IMR-90 (cell line): ENCODE measurements at regions not wholly inside any gene's neighbourhood (a gene's known extent, or its start where the extent isn't known, plus 50 kb on each side); places are given as distances from the start of the nearest gene placed in this dataset.

Source experiments
- BHLHE40 ChIP-seq: fragments of 150-350 bp; IDR thresholded peaks from 2 replicates; pipeline ENCODE4 v1.6.1; 2016; ENCODE audit warnings: mild to moderate bottlenecking, low read depth, low read length
- CEBPB ChIP-seq: IDR thresholded peaks from 2 replicates; pipeline ENCODE4 v1.6.1; 2012; ENCODE audit warnings: low read depth, low read length, improper control_type of control experiment
- MAFK ChIP-seq: IDR thresholded peaks from 2 replicates; pipeline ENCODE4 v1.6.1; 2012; ENCODE audit warnings: low read depth, low read length, improper control_type of control experiment
- POLR2A ChIP-seq: IDR thresholded peaks from 2 replicates; pipeline ENCODE4 v1.6.1; 2012; ENCODE audit warnings: mild to moderate bottlenecking, low read depth, low read length
- RCOR1 ChIP-seq: IDR thresholded peaks from 2 replicates; pipeline ENCODE4 v1.6.1; 2012; ENCODE audit warnings: mild to moderate bottlenecking, low read length, improper control_type of control experiment; ENCODE audit not compliant: insufficient replicate concordance
- RFX5 ChIP-seq: IDR thresholded peaks from 2 replicates; pipeline ENCODE4 v1.8.0; 2012; ENCODE audit warnings: low read depth, mild to moderate bottlenecking, low read length, moderate library complexity
- SMC3 ChIP-seq: fragments of 150-350 bp; IDR thresholded peaks from 2 replicates; pipeline ENCODE4 v1.6.1; 2016; ENCODE audit warnings: low read depth, mild to moderate bottlenecking, antibody characterized with exemption, low read length, moderate library complexity
- USF2 ChIP-seq: fragments of 150-350 bp; IDR thresholded peaks from 2 replicates; pipeline ENCODE4 v1.6.1; 2017; ENCODE audit warnings: mild to moderate bottlenecking, antibody characterized with exemption, low read length, low read depth
- TF ChIP-seq, protein P1 (sequence below): conservative IDR thresholded peaks from 2 replicates; pipeline ENCODE4 v1.5.1; 2012; ENCODE audit warnings: mild to moderate bottlenecking, low read depth, low read length, improper control_type of control experiment

DNA sequence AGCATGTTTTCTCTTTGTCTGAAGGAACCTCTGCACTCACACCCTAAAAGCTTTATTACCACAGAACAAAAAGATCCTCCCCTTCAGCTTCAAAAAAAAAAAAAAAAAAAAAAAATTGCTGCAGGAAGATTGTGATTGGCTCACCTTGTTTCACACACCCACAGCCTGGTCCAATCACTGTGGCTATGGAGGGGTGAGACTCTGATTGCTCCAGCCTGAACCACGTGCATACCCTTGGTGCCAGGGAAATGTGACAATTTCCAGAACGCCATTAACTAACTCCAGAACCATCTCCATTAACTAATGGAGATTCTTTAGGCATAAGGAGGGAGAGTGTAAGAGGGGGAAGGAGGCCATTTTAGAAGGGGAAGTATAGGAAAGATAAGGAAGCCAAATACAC is 106.5 kb upstream of the CRBN start:
- TF ChIP-seq USF2 (no peak), RFX5 (no peak), POLR2A (no peak), RCOR1 (no peak), SMC3 (no peak), MAFK (no peak), BHLHE40 (no peak), CEBPB (no peak)
- TF ChIP-seq, protein P1, sequence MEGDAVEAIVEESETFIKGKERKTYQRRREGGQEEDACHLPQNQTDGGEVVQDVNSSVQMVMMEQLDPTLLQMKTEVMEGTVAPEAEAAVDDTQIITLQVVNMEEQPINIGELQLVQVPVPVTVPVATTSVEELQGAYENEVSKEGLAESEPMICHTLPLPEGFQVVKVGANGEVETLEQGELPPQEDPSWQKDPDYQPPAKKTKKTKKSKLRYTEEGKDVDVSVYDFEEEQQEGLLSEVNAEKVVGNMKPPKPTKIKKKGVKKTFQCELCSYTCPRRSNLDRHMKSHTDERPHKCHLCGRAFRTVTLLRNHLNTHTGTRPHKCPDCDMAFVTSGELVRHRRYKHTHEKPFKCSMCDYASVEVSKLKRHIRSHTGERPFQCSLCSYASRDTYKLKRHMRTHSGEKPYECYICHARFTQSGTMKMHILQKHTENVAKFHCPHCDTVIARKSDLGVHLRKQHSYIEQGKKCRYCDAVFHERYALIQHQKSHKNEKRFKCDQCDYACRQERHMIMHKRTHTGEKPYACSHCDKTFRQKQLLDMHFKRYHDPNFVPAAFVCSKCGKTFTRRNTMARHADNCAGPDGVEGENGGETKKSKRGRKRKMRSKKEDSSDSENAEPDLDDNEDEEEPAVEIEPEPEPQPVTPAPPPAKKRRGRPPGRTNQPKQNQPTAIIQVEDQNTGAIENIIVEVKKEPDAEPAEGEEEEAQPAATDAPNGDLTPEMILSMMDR: no peak
